ENCODE measurements at regions not wholly inside any gene's neighbourhood (a gene's known extent, or its start where the extent isn't known, plus 50 kb on each side); places are given as distances from the start of the nearest gene placed in this dataset.

DNA sequence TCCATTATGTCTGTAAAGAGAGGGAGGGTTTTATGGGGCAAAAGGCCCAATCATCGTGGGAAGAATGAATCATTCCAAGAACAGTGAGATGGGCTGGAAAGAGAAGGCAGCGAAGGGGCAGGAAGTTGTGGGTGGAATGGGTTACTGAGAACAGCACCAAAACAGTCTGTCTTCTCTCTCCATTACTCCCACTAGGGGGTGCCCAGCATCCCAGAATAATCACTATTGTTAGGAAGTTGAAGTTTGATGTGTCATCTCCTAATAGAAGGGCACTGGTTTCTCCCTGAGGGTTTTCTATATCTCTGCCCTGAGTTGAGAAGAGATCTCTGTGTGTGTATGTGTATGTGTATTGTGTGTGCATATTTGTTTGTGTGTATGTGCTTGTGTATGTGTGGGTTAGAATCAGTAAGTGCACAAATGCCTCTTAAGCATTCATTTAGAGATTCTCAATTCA lies 76.6 kb upstream of the MAP4K3 start:
- H4K20me1 ChIP-seq (ENCODE audit: insufficient read depth) = no peaks in the 10 kb centered on the region
- TF ChIP-seq EZH2 (IDR thresholded peaks at IDR 0.05; ENCODE audit: low read depth) (no peak), CTCF (conservative IDR thresholded peaks at IDR 0.05) (peak; percentile 81)
- H3F3A ChIP-seq (ENCODE audit: insufficient read depth, low read depth) = no peaks in the 10 kb centered on the region
- intact Hi-C loops (cut with micrococcal nuclease; ENCODE audit: unreplicated experiment) = loop anchor here (1.0 to 2.0 kb wide), 4 partner anchors 55 to 183 kb away; partner anchors contain the start of gene MAP4K3
- no peak overlapping the region for H3K27ac ChIP-seq
- POLR2A ChIA-PET (ENCODE audit: unreplicated experiment) = no interaction called here
- peak; percentile 40 to 65 for DNase-seq
- no peaks in the 10 kb centered on the region for H3K27me3 ChIP-seq (ENCODE audit: insufficient read depth, low read depth)
- no peak overlapping the region for H2AFZ ChIP-seq
- H3K4me1 ChIP-seq (replicated peaks; ENCODE audit: insufficient read depth) = peaks cover 14% of the 10 kb centered on the region; the same call in 1 of the 2 replicates
- H3K4me2 ChIP-seq = no peak overlapping the region
- no peak overlapping the region for H3K4me3 ChIP-seq
- H3K36me3 ChIP-seq (ENCODE audit: low read depth) = no peaks in the 10 kb centered on the region
- H3K9me2 ChIP-seq (ENCODE audit: insufficient read depth) = no peaks in the 10 kb centered on the region
- no peaks in the 10 kb centered on the region for H3K9me3 ChIP-seq (ENCODE audit: insufficient read depth, low read depth)
- CTCF ChIA-PET = interaction anchor here (0.9 kb wide), 1 partner anchor 136 kb away, joined by 5 read pairs; no protein-coding TSS in a partner anchor
- BruUV-seq (replicated peaks) = no TSS peak
- H3K79me2 ChIP-seq (ENCODE audit: low read depth) = no peaks in the 10 kb centered on the region

DNA sequence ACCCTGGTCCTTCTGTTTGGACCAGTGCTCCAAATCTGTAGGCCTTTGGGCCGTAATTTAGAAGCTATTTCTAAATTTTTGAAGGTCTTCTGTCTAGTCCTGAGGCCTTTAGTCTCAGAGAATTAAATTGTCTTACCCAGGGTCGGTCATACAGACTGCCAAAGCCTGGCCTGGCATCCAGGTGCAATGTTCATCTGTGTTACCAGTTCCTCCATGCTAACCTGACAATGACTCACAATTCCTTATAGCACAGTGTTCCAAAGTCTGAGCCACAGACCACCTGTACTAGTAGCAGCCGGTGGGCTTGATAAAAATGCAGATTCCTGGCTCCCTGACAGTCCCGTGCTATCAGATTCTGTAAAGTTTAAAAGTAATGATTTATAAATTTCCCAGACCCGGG lies 77.7 kb upstream of the MAP4K3 start:
- no peak overlapping the region for H3K4me2 ChIP-seq
- DNase-seq = no peak
- POLR2A ChIA-PET (ENCODE audit: unreplicated experiment) = no interaction called here
- BruUV-seq (replicated peaks) = no TSS peak
- H3K27ac ChIP-seq = no peak overlapping the region
- intact Hi-C loops (cut with micrococcal nuclease; ENCODE audit: unreplicated experiment) = loop anchor here (5.0 kb wide), 1 partner anchor 217 kb away; no protein-coding TSS in a partner anchor
- H3K27me3 ChIP-seq (ENCODE audit: insufficient read depth, low read depth) = no peaks in the 10 kb centered on the region
- CTCF ChIA-PET = no interaction called here
- H3K4me3 ChIP-seq = no peak overlapping the region
- H3K79me2 ChIP-seq (ENCODE audit: low read depth) = no peaks in the 10 kb centered on the region
- no peak for TF ChIP-seq CTCF (conservative IDR thresholded peaks at IDR 0.05)
- TF ChIP-seq EZH2 (IDR thresholded peaks at IDR 0.05; ENCODE audit: low read depth) = no peak
- no peaks in the 10 kb centered on the region for H3K36me3 ChIP-seq (ENCODE audit: low read depth)
- H2AFZ ChIP-seq = no peak overlapping the region
- no peaks in the 10 kb centered on the region for H3K9me2 ChIP-seq (ENCODE audit: insufficient read depth)
- peaks cover 14% of the 10 kb centered on the region; the same call in 1 of the 2 replicates for H3K4me1 ChIP-seq (replicated peaks; ENCODE audit: insufficient read depth)
- no peaks in the 10 kb centered on the region for H4K20me1 ChIP-seq (ENCODE audit: insufficient read depth)
- H3F3A ChIP-seq (ENCODE audit: insufficient read depth, low read depth) = no peaks in the 10 kb centered on the region
- no peaks in the 10 kb centered on the region for H3K9me3 ChIP-seq (ENCODE audit: insufficient read depth, low read depth)

DNA sequence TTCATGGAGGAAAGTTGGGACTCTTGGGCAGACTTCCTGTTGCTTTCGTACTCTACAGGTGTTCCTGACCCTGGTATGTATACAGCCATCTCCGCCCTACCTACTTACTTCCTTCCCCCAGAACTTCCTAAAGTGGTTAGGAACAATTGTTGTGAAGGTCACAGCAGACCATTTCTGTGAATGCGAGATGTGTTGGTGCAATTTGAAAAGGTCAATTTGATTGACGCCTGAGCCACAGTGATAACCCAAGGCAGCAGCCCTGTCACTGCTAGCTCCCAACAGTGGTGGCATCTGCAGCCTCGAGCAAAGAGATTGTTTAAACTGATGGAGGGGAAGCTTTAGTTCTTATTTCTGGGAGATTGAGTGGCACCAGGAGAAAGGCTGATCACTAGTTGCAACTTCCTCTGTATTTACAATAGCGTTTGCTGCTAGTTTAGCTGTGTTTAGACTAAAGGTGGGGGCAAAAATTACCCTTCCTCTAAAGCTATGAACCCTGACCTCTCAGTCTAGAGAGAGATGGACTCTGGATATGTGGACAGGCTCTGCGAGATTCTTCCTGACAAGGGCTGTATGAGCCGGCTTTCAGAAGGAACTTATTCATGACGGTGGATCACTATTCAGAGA lies 78.3 kb upstream of the MAP4K3 start:
- H3K4me3 ChIP-seq = no peak overlapping the region
- DNase-seq = no peak
- H2AFZ ChIP-seq = no peak overlapping the region
- CTCF ChIA-PET = interaction anchor here (0.6 kb wide), 2 partner anchors 52 to 78 kb away, joined by 4 to 5 read pairs; no protein-coding TSS in a partner anchor
- no peak overlapping the region for H3K4me2 ChIP-seq
- no peaks in the 10 kb centered on the region for H3K9me2 ChIP-seq (ENCODE audit: insufficient read depth)
- TF ChIP-seq CTCF (conservative IDR thresholded peaks at IDR 0.05) (no peak), EZH2 (IDR thresholded peaks at IDR 0.05; ENCODE audit: low read depth) (no peak)
- H3F3A ChIP-seq (ENCODE audit: insufficient read depth, low read depth) = no peaks in the 10 kb centered on the region
- no TSS peak for BruUV-seq (replicated peaks)
- POLR2A ChIA-PET (ENCODE audit: unreplicated experiment) = interaction anchor here (0.6 kb wide), 1 partner anchor 78 kb away, joined by 5 read pairs; no protein-coding TSS in a partner anchor
- H3K36me3 ChIP-seq (ENCODE audit: low read depth) = no peaks in the 10 kb centered on the region
- intact Hi-C loops (cut with micrococcal nuclease; ENCODE audit: unreplicated experiment) = loop anchor here (5.0 kb wide), 1 partner anchor 217 kb away; no protein-coding TSS in a partner anchor
- no peaks in the 10 kb centered on the region for H4K20me1 ChIP-seq (ENCODE audit: insufficient read depth)
- H3K27ac ChIP-seq = no peak overlapping the region
- H3K79me2 ChIP-seq (ENCODE audit: low read depth) = no peaks in the 10 kb centered on the region
- peaks cover 14% of the 10 kb centered on the region; the same call in 1 of the 2 replicates for H3K4me1 ChIP-seq (replicated peaks; ENCODE audit: insufficient read depth)
- no peaks in the 10 kb centered on the region for H3K27me3 ChIP-seq (ENCODE audit: insufficient read depth, low read depth)
- H3K9me3 ChIP-seq (ENCODE audit: insufficient read depth, low read depth) = no peaks in the 10 kb centered on the region
